ENCODE measurements at regions not wholly inside any gene's neighbourhood (a gene's known extent, or its start where the extent isn't known, plus 50 kb on each side); places are given as distances from the start of the nearest gene placed in this dataset.

DNA sequence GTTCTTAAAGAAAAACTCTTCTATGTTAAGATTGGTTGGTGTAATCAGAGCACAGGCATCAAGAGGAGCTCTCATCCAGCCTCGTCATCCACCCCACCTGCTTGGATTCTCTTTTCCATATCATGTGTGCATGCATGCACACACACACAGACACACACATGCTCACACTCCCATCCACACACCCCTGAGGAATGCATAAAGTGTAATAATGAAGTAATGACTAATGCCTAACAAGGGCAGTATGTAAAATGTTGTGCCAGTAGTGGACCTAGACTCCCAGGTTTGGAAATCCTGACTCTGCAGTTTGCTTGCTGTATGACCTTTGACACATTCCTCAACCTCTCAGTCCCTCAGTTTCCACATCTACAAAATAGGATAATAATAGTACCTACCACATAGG, 280.0 kb upstream of the ANKRD55 start:
- TF ChIP-seq GATA3 (IDR thresholded peaks at IDR 0.05; ENCODE audit: low read depth, low read length) (no peak), GATA2 (IDR thresholded peaks at IDR 0.05; ENCODE audit: low read depth, low read length) (no peak)

All from SH-SY5Y (cell line).